HG03097 (cell line): ENCODE measurements at regions not wholly inside any gene's neighbourhood (a gene's known extent, or its start where the extent isn't known, plus 50 kb on each side); places are given as distances from the start of the nearest gene placed in this dataset.
A peak's percentile ranks its signal among the peaks of the same experiment; 100 is the strongest.
"Not testable (repeated sequence)": the region's sequence is repeated elsewhere in the genome, so short reads cannot be mapped to it uniquely, and the experiment has no call there.

Source experiments
- ATAC-seq: cut with Tn5 transposase; IDR thresholded peaks from one replicate; pipeline ENCODE4 v1.9.1; 2021; ENCODE audit not compliant: unreplicated experiment, low FRiP score

DNA sequence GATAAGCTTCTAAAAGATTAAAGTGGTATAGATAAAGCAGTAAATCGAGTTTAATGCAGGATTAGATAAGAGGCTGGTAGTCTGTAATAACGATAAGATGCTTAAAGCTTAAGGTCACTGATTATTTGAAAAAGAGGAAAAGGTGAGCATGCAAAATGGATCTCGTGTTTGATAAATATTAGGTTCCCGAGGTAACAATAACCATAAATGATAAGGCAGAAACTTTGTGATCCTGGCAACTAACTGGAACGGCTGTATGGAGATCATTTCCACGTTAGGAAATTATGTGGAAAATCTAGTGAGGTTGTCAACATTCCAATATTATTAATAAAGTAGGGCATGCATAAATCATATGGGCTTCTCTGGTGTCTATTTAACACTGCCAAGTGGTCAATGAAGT is 255.5 kb downstream of the EFCAB11 start:
- no peak for ATAC-seq

- no peak for ATAC-seq
Measured at GRCh38 chr14:89697281-89698060, 257.1 kb downstream of the EFCAB11 start.

DNA sequence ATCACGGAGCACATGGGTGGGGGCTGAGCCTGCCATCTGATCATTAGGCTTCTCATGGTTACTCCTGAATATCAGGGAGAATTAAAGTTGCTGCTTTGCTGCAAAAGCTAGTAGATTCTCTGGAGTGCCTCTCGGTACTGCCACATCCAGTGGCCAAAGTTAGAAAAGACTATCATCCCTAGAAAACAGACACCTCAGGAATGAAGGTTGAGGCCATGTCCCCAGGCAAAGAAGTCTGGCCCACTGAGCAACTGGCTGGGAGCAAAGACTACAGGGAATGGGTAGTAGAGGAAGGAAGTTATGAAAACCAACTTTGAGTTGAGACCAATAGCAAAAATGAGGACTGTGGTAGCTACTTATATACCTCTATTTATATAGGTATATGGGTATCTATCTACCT is 258.7 kb downstream of the EFCAB11 start:
- ATAC-seq: no peak

DNA sequence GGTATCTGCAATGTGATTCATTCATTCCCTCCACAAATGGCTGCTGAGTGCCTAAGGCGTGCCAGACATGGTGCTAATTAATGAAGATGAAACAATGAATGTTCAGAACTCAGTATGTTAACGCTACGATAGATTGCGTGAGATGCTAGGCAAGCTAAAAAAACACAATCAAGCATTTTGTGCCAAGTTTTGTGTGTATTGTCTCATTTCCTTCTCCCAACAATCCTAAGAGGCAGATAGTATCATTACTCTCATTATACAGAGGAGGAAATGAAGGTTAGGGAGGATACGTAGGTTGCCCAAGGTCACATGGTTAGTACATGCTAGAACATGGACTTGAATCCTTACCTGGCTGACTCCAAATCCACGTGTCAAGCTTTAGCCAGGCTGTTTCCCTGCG is 264.4 kb downstream of the EFCAB11 start:
- no peak for ATAC-seq

DNA sequence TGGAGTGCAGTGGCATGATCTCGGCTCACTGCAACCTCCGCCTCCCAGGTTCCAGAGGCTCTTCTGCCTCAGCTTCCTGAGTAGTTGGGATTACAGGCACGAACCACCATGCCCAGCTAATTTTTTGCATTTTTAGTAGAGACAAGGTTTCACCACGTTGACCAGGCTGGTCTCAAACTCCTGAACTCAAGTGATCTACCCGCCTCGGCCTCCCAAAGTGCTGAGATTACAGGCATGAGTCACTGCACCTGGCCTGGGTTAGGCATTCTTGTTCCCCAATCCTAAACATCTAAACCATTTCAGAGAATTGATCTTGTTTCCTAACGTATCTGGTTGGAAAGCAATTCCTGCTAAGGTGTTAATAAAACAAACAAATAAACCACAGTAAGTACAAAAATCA is 264.8 kb downstream of the EFCAB11 start:
- not testable (repeated sequence) for ATAC-seq

- ATAC-seq: no peak
Measured at GRCh38 chr14:89688507-89689211, 265.9 kb downstream of the EFCAB11 start.

- ATAC-seq: not testable (repeated sequence)
Measured at GRCh38 chr14:89687129-89687528, 267.4 kb downstream of the EFCAB11 start.

DNA sequence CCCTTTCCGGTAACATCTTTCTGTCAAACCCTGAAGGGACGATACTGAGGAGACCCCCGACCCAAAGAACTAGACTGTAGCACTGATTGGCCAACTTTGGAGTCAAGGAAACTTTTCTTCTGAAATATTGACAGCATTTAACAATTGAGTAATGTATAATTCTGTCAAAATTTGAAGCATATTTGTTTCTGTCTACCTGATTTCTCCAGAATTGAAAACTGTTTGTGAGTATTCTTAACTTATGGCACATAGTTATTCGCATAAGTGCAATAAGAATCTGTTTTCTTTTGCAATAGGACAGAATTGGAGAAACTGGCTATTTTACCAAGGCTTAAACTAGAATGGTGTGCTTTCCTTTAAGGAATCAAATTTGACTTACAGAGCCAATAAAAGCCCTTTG is 267.1 kb upstream of the FOXN3 start:
- no peak for ATAC-seq

DNA sequence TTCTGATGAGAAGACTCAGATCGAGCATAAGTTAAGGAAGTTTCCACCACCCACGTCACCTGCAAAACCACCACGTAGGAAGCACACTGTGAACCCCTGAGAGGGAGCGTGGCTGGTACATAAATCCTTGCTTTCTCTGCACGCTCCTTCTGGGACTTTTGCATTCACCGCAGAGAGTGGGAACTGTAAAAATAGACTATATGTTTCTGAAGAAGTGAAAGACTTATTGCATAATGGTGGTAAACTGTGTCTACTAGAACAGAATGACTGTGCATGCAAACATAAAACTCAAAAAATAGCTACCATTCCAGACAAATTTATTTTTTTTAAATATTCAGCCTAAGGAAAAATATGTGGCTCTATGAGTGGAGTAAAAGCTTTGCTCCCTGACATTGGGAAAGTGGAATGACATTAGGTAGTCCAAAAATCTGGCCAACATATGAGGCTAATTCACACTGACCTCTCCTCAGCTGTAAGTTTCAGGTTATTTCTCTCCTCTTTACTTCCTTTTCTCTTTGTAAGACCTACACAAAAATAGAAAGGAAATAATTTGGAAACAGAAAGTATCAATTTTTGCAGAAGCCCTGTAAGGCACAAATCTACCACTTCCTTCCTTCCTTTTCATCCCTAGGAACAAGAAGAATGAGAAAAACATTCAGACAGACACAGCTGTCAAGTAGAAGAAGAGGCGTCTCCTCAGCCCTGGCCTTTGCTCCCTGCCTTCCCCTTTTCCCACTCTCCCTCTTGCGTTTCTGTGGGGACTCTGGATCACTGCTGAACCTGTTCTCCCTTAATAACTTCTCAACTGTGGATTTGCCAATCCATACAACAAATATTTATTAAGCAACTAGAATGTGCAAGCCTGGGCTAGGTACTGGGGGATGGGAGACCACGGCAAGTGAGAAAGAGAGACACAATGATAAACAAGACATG is 264.3 kb upstream of the FOXN3 start:
- ATAC-seq: peak; percentile 67

GRCh38 chr14:89680156-89680555 is 263.1 kb upstream of the FOXN3 start:
- ATAC-seq: no peak

GRCh38 chr14:89678768-89679167 is 261.7 kb upstream of the FOXN3 start:
- no peak for ATAC-seq

DNA sequence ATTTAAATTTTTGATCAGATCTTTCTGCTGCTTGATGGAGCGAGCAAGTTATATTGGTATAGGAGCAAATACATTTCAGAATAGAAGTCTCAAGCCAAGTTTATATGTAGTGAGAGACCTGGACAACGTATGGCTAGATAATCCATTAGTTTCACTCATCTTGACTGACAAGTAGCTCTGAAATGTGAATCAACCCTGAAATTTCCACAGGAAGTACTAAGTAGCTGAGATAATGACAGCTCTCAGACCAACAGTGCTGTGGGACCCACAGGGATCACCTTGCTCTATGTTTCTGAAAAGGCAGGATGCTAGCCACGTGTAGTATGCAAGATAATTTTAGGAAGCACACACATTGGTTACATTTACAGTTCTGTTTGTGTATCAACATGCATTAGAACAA is 258.6 kb upstream of the FOXN3 start:
- ATAC-seq: no peak

DNA sequence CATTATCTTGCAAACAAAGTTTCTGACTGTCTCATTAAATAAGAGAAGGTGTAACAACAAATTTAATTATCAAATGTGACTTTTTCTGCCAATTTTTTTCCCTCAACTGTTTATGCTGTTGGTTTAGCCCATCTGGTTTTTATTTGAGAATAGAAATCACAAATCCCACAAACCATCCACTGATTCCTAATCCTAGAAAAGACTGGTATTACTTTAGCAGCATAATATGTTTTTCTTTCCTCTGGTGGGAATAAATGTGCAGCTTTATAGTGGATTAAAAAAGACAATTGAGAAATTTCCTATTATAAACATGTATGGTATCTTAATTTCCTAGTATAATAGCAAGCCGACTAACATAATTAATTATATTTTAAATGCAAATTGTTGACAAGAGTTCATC is 257.9 kb upstream of the FOXN3 start:
- ATAC-seq: no peak

- no peak for ATAC-seq
Measured at GRCh38 chr14:89674240-89674639, 257.2 kb upstream of the FOXN3 start.

DNA sequence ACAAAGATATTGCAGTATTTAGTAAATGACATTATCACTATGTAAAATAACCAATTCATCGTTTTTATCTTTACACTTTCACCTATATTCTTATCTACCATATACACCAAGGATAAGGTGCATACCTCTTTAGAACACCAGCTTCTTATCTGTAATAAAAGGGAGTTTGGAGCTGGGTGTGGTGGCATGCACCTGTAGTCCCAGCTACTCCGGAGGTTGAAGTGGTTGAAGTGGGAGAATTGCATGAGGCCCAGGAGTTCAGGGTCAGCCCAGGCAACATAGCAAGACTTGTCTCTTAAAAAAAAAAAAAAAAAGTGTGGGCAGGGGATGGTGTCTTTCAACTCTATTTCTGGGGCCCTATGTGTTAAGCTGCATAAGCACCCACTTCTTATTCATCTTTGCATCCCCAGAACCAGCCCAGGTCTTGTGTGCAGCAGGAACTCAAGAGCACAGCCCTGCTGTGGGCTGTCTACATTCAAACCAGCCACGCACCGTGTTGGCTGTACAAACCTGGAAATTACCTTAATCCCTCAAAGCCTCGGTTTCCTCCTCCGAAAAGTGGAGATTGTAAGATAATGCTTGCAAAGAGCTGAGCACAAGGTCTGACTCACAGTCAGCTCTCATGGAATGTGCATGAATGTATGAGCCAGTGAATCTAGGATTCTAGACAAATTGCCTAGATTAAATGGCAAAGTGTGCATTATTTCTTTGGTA is 256.6 kb upstream of the FOXN3 start:
- ATAC-seq: no peak

DNA sequence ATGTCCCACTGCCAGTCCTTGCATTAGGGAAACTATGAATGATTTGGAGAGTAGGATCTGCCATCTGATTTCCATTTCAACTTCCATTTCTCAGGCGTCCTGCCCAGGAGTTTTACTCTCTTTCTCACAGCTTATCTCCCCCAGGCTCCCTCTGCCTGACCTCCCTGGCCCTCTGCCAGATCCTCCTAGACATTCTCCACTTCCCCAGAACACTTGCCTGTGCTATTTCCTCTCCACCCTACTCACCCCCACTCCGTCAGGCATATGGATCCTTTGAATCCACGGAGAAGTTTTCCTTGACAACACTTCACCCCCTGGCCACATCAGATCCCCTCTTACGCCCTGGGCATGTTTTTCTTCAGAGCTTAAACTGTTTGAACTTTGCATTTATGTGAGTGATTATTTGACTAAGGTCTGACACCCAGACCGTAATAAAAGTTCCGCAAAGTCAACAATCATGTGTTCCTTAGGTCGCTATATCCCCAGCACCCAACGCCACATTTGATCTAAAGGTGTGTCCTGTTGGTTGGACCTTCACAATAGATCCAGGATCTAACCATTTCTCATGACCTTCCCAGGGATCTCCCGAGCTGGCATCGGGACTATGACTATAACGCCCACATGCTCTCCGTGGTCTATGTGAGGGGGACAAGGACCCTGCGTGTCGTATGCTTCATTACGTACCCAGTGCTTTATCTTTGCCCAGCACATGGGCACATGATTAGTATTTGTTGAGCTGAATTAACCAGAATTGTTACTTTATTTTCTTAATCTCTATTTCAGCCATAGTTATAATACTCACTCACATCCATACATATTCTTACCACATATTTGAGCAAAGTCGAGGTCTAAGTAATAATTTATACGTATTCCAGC is 255.8 kb upstream of the FOXN3 start:
- ATAC-seq: no peak

- ATAC-seq: peak; percentile 71
Measured at GRCh38 chr14:89669193-89669592, 252.2 kb upstream of the FOXN3 start.

- no peak for ATAC-seq
Measured at GRCh38 chr14:89667983-89668382, 250.9 kb upstream of the FOXN3 start.

DNA sequence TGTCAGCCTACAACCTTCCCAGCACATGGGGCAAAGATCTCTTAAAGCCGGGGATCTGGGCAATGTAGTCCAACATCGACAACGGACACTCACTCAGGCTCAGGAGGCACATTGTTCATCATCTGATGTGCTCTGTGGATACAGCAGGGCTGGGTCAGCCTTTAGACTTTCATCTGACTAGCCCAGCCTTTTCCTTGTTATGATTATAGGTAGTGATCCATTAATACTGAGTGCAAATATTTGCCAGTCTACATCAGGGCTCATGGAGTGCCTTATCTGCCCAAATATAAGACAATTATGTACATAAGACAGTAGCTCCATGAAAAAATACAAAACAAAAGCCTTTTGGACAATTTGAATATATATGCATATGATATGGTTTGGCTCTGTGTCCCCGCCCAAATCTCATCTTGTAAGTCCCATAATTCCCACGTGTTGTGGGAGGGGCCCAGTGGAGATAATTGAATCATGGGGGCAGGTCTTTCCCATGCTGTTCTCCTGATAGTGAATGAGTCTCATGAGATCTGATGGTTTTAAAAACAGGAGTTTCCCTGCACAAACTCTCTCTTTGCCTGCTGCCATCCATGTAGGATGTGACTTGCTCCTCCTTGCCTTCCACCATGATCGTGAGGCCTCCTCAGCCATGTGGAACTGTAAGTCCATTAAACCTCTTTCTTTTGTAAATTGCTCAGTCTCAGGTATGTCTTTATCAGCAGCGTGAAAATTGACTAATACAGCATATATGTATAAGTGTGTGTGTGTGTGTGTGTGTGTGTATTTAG is 248.5 kb upstream of the FOXN3 start:
- ATAC-seq: not testable (repeated sequence)
